ENCODE measurements at regions not wholly inside any gene's neighbourhood (a gene's known extent, or its start where the extent isn't known, plus 50 kb on each side); places are given as distances from the start of the nearest gene placed in this dataset.

DNA sequence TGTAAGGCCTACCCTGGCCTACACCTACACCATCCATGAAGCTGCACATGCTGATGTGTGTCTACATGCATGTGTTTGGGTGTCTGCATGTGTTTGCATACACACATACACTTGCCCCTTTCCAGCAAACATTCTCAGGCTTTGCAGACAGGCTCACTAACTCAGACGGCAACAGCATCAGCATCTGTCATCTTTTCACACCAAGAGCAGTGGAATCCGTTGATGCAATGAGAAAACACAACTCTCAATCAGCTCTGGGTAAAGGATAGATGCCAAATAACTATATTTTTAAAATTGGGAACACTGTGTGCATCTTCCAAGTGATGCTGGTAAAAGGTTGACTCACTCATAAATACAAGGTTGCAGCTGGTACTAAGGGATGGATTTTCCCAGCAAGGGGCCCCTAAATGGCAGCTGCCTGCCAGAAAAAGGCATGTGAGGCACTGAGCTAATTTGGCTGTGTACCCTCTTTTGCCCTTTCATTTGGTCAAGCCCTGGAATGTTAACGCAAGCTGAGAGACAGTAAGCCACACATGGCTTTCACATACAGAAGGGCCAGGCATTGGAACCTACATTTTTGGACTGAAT, 296.3 kb upstream of the NPSR1 start:
- no peak overlapping the region for H3K9ac ChIP-seq (ENCODE audit: low read depth, low read length)
- H3K9me3 ChIP-seq (ENCODE audit: control insufficient read depth, insufficient read depth, low read length): no peaks in the 10 kb centered on the region
- H3K36me3 ChIP-seq (ENCODE audit: insufficient read depth, low read length): no peaks in the 10 kb centered on the region
- H3K4me1 ChIP-seq (ENCODE audit: insufficient read depth, low read length): peaks cover 6% of the 10 kb centered on the region

DNA sequence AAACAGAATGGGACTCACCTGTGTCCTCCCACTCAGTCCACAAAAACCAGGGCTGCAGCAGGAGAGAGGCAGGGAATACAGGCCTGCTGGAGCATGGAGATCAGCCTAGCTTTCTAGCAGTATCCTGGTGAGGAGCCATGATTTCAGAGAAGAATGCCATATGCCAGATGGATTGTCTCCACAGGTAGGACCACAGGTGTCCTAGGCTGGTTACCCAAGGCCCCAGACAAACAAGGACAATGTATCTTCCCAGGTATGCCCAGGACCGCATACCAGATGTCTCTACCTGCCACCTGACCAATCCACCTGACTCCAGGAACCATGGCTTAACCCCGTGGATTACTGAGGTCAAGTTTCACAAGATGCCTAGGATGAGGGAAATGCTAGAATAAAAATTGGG, 295.4 kb upstream of the NPSR1 start:
- no peaks in the 10 kb centered on the region for H3K36me3 ChIP-seq (ENCODE audit: insufficient read depth, low read length)
- no peaks in the 10 kb centered on the region for H3K9me3 ChIP-seq (ENCODE audit: control insufficient read depth, insufficient read depth, low read length)
- no peaks in the 10 kb centered on the region for H3K4me1 ChIP-seq (ENCODE audit: insufficient read depth, low read length)
- no peak overlapping the region for H3K9ac ChIP-seq (ENCODE audit: low read depth, low read length)

DNA sequence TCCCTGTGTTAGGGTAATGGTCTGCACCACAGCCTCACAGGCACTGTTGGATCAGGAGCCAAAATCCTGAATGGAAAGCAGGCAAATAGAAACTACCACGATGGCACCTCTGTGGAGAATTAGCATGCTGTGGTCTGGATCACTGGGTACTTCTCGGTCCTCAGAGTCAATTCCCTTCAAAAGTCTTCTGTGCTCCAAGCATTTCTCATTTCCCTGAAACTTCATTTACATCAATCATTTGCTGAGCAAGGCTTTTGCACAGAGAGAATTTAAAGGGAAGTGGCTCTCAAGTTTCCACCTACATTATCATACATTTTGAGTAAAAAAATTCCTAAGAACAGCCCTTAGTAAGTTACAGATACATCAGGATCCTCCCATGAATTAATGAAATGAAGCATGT, 293.9 kb upstream of the NPSR1 start:
- H3K9ac ChIP-seq (ENCODE audit: low read depth, low read length): no peak overlapping the region
- H3K9me3 ChIP-seq (ENCODE audit: control insufficient read depth, insufficient read depth, low read length): no peaks in the 10 kb centered on the region
- H3K4me1 ChIP-seq (ENCODE audit: insufficient read depth, low read length): no peaks in the 10 kb centered on the region
- H3K36me3 ChIP-seq (ENCODE audit: insufficient read depth, low read length): no peaks in the 10 kb centered on the region

DNA sequence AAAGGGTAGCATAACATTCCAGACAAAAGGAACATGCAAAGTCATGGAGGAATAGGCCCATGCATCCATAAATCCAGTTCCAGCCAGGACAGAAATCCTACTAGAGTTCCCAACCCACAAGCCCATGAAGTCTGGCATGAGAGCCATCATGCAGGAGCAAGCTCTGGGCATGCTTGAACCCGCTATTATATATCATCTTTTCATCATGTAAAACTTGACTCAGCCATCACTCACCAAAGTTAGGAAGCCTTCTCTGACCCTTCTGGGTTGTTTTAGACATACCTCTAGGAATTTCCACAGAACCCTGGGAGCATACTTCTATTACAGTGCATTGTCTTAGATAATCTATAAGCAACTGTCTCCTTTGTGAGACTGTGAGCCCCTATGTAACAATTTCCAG, 293.0 kb upstream of the NPSR1 start:
- no peaks in the 10 kb centered on the region for H3K4me1 ChIP-seq (ENCODE audit: insufficient read depth, low read length)
- no peaks in the 10 kb centered on the region for H3K9me3 ChIP-seq (ENCODE audit: control insufficient read depth, insufficient read depth, low read length)
- H3K36me3 ChIP-seq (ENCODE audit: insufficient read depth, low read length): no peaks in the 10 kb centered on the region
- H3K9ac ChIP-seq (ENCODE audit: low read depth, low read length): no peak overlapping the region

DNA sequence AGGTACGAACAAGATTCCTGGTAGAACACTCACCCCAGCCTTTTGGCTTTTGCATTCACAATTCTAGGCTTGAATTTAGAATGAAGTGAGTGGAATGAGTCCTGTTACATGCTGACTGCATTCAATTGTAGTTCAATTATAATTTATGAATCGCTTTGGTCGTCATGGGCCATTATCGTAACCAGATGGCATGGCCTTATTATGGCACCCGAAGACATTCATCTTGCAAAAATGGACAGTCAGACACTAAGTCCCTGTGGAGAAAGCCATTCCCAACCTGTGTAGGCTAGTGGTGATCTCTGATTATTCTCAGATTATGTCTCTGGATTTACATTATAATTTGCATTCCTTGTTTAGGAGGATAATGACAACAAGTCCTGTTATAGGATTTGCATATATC, 292.4 kb upstream of the NPSR1 start:
- no peaks in the 10 kb centered on the region for H3K4me1 ChIP-seq (ENCODE audit: insufficient read depth, low read length)
- H3K9me3 ChIP-seq (ENCODE audit: control insufficient read depth, insufficient read depth, low read length): no peaks in the 10 kb centered on the region
- no peak overlapping the region for H3K9ac ChIP-seq (ENCODE audit: low read depth, low read length)
- no peaks in the 10 kb centered on the region for H3K36me3 ChIP-seq (ENCODE audit: insufficient read depth, low read length)

DNA sequence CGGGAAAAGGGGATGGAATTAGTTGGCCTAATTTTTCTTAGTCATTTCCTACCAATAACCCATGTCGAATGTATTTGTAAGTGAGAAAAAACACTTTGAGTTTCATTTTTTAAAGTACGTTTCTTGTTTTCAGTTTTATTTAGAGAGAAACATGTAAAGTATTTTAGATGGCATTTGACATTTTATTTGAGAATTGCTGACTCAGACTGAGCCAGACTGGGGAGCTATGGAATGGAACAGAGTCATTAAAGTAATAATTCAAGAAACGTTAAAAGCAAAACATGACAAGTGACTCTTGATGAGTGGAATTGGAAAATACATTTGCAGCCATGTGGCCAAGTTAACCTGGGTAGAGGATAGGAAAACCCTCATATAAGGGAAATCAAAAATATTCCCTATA, 286.1 kb upstream of the NPSR1 start:
- Histone ChIP-seq H3K9ac (ENCODE audit: low read depth, low read length) (no peak overlapping the region), H3K4me1 (ENCODE audit: insufficient read depth, low read length) (no peaks in the 10 kb centered on the region), H3K9me3 (ENCODE audit: control insufficient read depth, insufficient read depth, low read length) (no peaks in the 10 kb centered on the region), H3K36me3 (ENCODE audit: insufficient read depth, low read length) (no peaks in the 10 kb centered on the region)

DNA sequence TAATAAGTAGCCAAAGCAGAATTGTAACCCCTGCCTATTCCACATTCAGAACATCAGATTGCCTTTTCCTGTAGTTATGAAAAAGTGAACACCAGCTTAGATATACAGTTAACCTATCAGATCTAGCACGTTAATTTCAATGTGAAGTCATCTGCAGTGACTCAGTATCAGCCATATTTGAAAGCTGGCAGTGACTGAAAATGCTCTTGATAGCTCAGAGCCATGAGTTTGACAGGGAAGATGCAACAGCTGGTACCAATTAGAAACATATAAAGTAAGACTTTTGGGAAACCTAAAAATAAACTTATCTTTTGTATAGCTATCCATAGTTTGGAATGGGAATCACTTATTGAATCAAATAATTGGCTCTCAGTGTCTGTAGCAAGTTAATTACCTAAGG, 284.1 kb upstream of the NPSR1 start:
- Histone ChIP-seq H3K4me1 (ENCODE audit: insufficient read depth, low read length) (no peaks in the 10 kb centered on the region), H3K9me3 (ENCODE audit: control insufficient read depth, insufficient read depth, low read length) (no peaks in the 10 kb centered on the region), H3K36me3 (ENCODE audit: insufficient read depth, low read length) (no peaks in the 10 kb centered on the region), H3K9ac (ENCODE audit: low read depth, low read length) (no peak overlapping the region)

DNA sequence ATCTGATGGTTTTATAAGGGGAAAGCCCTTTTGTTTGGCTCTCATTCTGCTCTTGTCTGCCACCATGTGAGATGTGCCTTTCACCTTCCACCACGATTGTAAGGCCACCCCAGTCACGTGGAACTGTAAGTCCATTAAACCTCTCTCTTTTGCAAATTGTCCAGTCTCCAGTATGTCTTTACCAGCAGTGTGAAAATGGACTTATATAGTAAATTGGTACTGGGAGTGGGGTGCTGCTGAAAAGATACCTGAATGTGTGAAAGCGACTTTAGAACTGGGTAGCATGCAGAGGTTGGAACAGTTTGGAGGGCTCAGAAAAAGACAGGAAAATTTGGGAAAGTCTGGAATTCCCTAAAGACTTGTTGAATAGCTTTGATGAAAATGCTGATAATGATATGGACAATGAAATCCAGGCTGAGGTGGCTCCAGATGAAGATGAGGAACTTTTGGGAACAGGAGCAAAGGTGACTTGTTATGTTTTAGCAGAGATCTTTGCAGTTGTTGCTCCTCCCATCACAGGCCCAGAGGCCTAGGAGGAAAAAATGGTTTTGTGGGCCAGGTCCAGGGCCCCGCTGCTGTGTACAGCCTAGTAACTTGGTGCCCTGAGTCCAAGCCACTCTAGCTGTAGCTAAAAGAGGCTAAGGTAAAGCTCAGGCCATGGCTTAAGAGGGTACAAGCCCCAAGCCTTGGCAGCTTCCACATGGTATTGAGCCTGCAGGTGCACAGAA, 275.7 kb upstream of the NPSR1 start:
- H3K4me1 ChIP-seq (ENCODE audit: insufficient read depth, low read length): no peaks in the 10 kb centered on the region

DNA sequence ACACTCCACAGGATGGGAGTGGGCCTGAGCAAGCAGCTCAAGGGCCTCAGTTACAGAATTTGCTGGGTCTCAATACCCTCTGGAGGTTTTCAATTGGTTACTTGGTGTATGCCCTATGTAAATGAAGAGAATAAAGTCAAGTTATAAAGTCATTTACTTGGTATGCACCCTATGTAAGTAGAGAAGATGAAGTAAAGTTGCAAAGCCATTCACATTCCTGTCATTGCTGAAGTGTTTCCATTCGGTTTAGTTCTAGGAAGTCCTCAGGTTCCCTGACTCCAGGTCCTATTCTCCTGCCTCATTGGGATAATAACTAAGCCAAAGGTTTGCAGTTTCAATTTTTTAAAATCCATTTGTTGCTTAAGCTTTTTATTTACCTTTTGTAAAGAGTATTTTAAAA, 272.6 kb upstream of the NPSR1 start:
- Histone ChIP-seq H3K36me3 (ENCODE audit: insufficient read depth, low read length) (no peaks in the 10 kb centered on the region), H3K9me3 (ENCODE audit: control insufficient read depth, insufficient read depth, low read length) (peaks cover 3% of the 10 kb centered on the region; the same call in 1 of the 2 replicates), H3K4me1 (ENCODE audit: insufficient read depth, low read length) (no peaks in the 10 kb centered on the region), H3K9ac (ENCODE audit: low read depth, low read length) (no peak overlapping the region)

More for the DNA sequence above, 275.7 kb upstream of the NPSR1 start:
- Histone ChIP-seq H3K36me3 (ENCODE audit: insufficient read depth, low read length) (no peaks in the 10 kb centered on the region), H3K9me3 (ENCODE audit: control insufficient read depth, insufficient read depth, low read length) (peaks cover 3% of the 10 kb centered on the region; the same call in 1 of the 2 replicates), H3K9ac (ENCODE audit: low read depth, low read length) (no peak overlapping the region)

DNA sequence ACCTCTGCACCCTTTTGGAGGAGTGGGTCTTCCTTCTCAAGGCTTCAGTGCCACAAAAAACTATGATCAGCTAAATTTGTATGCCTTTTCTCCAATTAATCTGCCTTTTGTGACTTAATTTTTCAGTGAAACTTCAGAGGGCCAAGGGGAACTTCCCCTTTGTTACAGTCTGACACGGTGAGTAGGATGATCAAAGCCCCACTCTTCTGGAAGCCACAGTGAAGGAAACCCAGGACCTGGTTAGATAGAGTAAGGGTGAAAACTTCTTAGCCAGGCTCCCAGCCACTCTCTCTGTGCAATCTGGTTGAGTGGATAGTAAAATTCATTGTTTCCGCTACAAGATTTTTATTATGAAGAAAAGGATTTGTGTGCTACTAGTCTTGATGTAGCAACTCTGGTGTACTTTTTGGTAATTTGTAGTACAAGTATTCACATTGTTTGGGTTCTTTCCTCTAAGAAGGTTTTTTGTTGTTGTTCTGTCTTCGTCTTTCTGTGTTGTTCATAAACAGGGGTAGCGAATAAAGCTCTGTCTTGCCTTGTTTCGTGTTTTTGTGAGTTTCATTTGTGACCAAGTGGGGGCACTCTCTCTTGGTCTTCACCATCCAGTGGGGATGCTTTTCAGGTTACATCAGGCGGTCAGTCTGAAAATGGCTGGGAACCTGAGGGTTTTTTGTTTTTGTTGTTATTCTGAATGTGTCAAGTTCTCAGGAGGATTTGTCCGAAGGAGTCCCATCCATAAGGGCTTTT, 268.5 kb upstream of the NPSR1 start:
- H3K9ac ChIP-seq (ENCODE audit: low read depth, low read length): no peak overlapping the region
- H3K9me3 ChIP-seq (ENCODE audit: control insufficient read depth, insufficient read depth, low read length): no peaks in the 10 kb centered on the region
- H3K36me3 ChIP-seq (ENCODE audit: insufficient read depth, low read length): no peaks in the 10 kb centered on the region
- no peaks in the 10 kb centered on the region for H3K4me1 ChIP-seq (ENCODE audit: insufficient read depth, low read length)

DNA sequence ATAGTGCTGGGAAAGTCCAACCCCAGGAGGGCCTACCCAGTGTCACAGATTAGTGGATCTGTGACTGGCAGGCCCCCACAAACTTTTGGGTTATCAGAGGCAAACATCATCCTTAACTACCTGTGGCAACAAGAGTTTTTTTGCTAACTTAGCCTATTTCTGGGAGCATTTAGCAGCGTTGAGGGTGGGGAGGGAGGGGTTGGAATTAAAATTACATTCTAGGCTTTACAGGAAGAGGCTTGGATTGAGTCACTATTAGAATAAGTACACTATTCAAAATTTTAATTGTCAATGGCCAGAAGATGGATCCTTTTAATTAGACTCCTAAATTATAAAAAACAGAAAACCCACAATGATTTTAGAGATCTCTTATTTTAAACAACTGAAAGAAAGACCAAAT, 267.9 kb upstream of the NPSR1 start:
- peaks cover 4% of the 10 kb centered on the region; the same call in 1 of the 2 replicates for H3K4me1 ChIP-seq (ENCODE audit: insufficient read depth, low read length)
- no peaks in the 10 kb centered on the region for H3K36me3 ChIP-seq (ENCODE audit: insufficient read depth, low read length)

DNA sequence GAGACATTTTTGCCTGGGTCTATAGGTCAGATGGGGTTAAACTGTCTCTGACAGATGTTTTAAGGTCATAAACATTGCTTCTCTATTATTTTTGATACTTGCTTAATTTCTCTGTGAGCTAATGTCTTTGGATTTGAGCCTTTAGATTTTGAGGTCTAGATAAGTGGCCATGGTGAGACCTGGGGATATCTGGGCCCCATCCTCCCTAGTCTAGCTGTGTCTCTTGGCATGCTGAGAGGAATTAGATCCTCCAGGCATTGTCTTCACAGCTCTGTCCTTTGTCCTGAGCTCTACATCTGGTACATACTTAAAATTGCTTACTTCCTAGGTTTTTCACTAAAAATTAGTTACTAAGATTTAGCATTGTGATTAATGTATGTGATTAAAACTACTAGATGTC, 265.0 kb upstream of the NPSR1 start:
- Histone ChIP-seq H3K36me3 (ENCODE audit: insufficient read depth, low read length) (no peaks in the 10 kb centered on the region), H3K9me3 (ENCODE audit: control insufficient read depth, insufficient read depth, low read length) (no peaks in the 10 kb centered on the region), H3K9ac (ENCODE audit: low read depth, low read length) (no peak overlapping the region), H3K4me1 (ENCODE audit: insufficient read depth, low read length) (peaks cover 4% of the 10 kb centered on the region; the same call in 1 of the 2 replicates)

More for the DNA sequence above, 267.9 kb upstream of the NPSR1 start:
- no peak overlapping the region for H3K9ac ChIP-seq (ENCODE audit: low read depth, low read length)
- H3K9me3 ChIP-seq (ENCODE audit: control insufficient read depth, insufficient read depth, low read length): no peaks in the 10 kb centered on the region

DNA sequence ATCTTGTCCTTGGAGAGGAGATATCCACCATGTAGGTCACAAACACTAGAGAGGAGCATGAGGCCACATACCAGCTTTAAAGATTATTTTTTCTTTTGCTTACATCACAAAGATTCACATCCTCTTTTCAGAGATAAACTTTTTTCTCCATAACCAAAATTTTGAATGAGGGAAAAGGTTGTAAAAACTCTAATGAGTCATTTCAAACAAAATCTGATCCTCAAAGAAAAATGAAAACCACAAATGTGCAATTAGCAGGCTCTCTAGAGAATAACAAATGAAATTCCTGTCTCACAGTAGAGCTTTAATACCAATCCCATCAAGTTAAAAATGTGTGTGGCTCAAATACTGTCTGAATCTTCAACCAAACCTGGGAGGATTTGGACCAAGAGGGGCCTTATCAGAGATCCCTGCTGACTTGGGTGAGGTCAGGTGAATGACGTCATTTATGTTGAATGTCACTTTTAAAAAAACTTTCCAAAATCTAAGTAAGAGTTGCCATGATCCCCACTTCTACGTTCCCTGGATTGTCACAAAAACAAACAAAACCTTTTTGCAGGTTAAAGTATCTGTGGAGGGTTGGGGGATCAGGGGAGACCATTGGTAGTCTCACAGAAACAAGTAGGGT, 261.5 kb upstream of the NPSR1 start:
- Histone ChIP-seq H3K9ac (ENCODE audit: low read depth, low read length) (no peak overlapping the region), H3K36me3 (ENCODE audit: insufficient read depth, low read length) (peaks cover 3% of the 10 kb centered on the region; the same call in 1 of the 2 replicates), H3K4me1 (ENCODE audit: insufficient read depth, low read length) (peaks cover 4% of the 10 kb centered on the region; the same call in 1 of the 2 replicates), H3K9me3 (ENCODE audit: control insufficient read depth, insufficient read depth, low read length) (peaks cover 5% of the 10 kb centered on the region)

DNA sequence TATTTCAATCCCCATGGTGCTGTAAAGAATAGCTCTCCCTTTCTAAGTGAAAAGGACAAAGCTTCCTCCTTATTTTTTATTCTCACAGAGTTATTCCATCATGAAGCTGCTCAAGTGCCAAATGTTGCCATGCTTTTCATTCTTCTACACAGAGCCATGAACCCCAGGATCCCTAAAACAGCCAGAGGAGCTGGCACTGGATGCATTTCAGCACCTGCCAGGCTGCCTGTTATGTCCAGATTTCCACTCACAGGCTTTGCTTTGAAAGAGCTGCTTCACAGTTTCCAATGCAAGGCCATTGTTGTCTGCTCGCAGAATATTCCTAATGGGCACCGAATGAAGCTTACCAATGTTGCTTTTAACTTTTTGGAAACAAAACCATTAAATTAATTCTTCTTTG, 256.2 kb upstream of the NPSR1 start:
- no peaks in the 10 kb centered on the region for H3K4me1 ChIP-seq (ENCODE audit: insufficient read depth, low read length)
- peaks cover 5% of the 10 kb centered on the region for H3K9me3 ChIP-seq (ENCODE audit: control insufficient read depth, insufficient read depth, low read length)
- H3K9ac ChIP-seq (ENCODE audit: low read depth, low read length): no peak overlapping the region
- H3K36me3 ChIP-seq (ENCODE audit: insufficient read depth, low read length): peaks cover 3% of the 10 kb centered on the region; the same call in 1 of the 2 replicates
